HG03039 (cell line): ENCODE measurements at regions not wholly inside any gene's neighbourhood (a gene's known extent, or its start where the extent isn't known, plus 50 kb on each side); places are given as distances from the start of the nearest gene placed in this dataset.

Source experiments
- ATAC-seq: cut with Tn5 transposase; IDR thresholded peaks from one replicate; pipeline ENCODE4 v1.9.1; 2021; ENCODE audit warnings: mild to moderate bottlenecking, moderate library complexity; ENCODE audit not compliant: unreplicated experiment

- ATAC-seq, result no peak
Observed at GRCh38 chr3:24905266-24905665, 410.6 kb upstream of the THRB start.

- ATAC-seq, result no peak
Observed at GRCh38 chr3:24907106-24907505, 412.5 kb upstream of the THRB start.

- ATAC-seq, result no peak
Observed at GRCh38 chr3:24911076-24911475, 416.4 kb upstream of the THRB start.

GRCh38 chr3:24915639-24916038 is 421.0 kb upstream of the THRB start:
- no peak for ATAC-seq

- no peak for ATAC-seq
Observed at GRCh38 chr3:24917908-24918307, 423.3 kb upstream of the THRB start.

GRCh38 chr3:24923570-24923969 is 428.9 kb upstream of the THRB start:
- ATAC-seq, result no peak

- no peak for ATAC-seq
Observed at GRCh38 chr3:24929521-24929920, 434.9 kb upstream of the THRB start.

- ATAC-seq, result no peak
Observed at GRCh38 chr3:24933401-24933800, 438.8 kb upstream of the THRB start.

- ATAC-seq, result no peak
Observed at GRCh38 chr3:24936574-24936973, 441.9 kb upstream of the THRB start.

GRCh38 chr3:24937228-24937627 is 442.6 kb upstream of the THRB start:
- ATAC-seq, result no peak

- ATAC-seq, result no peak
Observed at GRCh38 chr3:24937780-24938179, 443.1 kb upstream of the THRB start.

- ATAC-seq, result no peak
Observed at GRCh38 chr3:24943961-24944360, 449.3 kb upstream of the THRB start.

- ATAC-seq, result no peak
Observed at GRCh38 chr3:24944805-24945520, 450.3 kb upstream of the THRB start.

- no peak for ATAC-seq
Observed at GRCh38 chr3:24945563-24945962, 450.9 kb upstream of the THRB start.

GRCh38 chr3:24947103-24947502 is 452.5 kb upstream of the THRB start:
- ATAC-seq, result no peak

- ATAC-seq, result no peak
Observed at GRCh38 chr3:24951180-24951579, 456.5 kb upstream of the THRB start.

GRCh38 chr3:24952388-24952787 is 457.7 kb upstream of the THRB start:
- no peak for ATAC-seq

- ATAC-seq, result no peak
Observed at GRCh38 chr3:24953060-24953771, 458.6 kb upstream of the THRB start.

- no peak for ATAC-seq
Observed at GRCh38 chr3:24956613-24957012, 462.0 kb upstream of the THRB start.

GRCh38 chr3:24958271-24958670 is 463.6 kb upstream of the THRB start:
- ATAC-seq, result no peak

GRCh38 chr3:24958910-24959447 is 464.3 kb upstream of the THRB start:
- no peak for ATAC-seq
